ENCODE measurements at regions not wholly inside any gene's neighbourhood (a gene's known extent, or its start where the extent isn't known, plus 50 kb on each side); places are given as distances from the start of the nearest gene placed in this dataset.
A peak's percentile ranks its signal among the peaks of the same experiment; 100 is the strongest.

- TF ChIP-seq, protein P1, sequence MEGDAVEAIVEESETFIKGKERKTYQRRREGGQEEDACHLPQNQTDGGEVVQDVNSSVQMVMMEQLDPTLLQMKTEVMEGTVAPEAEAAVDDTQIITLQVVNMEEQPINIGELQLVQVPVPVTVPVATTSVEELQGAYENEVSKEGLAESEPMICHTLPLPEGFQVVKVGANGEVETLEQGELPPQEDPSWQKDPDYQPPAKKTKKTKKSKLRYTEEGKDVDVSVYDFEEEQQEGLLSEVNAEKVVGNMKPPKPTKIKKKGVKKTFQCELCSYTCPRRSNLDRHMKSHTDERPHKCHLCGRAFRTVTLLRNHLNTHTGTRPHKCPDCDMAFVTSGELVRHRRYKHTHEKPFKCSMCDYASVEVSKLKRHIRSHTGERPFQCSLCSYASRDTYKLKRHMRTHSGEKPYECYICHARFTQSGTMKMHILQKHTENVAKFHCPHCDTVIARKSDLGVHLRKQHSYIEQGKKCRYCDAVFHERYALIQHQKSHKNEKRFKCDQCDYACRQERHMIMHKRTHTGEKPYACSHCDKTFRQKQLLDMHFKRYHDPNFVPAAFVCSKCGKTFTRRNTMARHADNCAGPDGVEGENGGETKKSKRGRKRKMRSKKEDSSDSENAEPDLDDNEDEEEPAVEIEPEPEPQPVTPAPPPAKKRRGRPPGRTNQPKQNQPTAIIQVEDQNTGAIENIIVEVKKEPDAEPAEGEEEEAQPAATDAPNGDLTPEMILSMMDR (IDR thresholded peaks at IDR 0.05; ENCODE audit: insufficient read depth, low read depth, low read length, missing control alignments), result no peak
- no peak for DNase-seq (ENCODE audit: low read depth)
- H3K4me3 ChIP-seq (ENCODE audit: low read depth, low read length), result no peak overlapping the region
Measured at GRCh38 chr2:74755386-74755785, 78.5 kb upstream of the HK2 start.

- peak; percentile 27 for DNase-seq (ENCODE audit: low read depth)
- H3K4me3 ChIP-seq (ENCODE audit: low read depth, low read length), result no peak overlapping the region
- TF ChIP-seq, protein P1 (IDR thresholded peaks at IDR 0.05; ENCODE audit: insufficient read depth, low read depth, low read length, missing control alignments), result no peak
Measured at GRCh38 chr2:74756356-74756890, 77.5 kb upstream of the HK2 start.

- no peak for DNase-seq (ENCODE audit: low read depth)
- no peak overlapping the region for H3K4me3 ChIP-seq (ENCODE audit: low read depth, low read length)
- TF ChIP-seq, protein P1 (IDR thresholded peaks at IDR 0.05; ENCODE audit: insufficient read depth, low read depth, low read length, missing control alignments), result no peak
Measured at GRCh38 chr2:74759986-74760385, 73.9 kb upstream of the HK2 start.

GRCh38 chr2:74760875-74761630, 72.9 kb upstream of the HK2 start:
- TF ChIP-seq, protein P1 (IDR thresholded peaks at IDR 0.05; ENCODE audit: insufficient read depth, low read depth, low read length, missing control alignments), result no peak
- no peak for DNase-seq (ENCODE audit: low read depth)
- no peak overlapping the region for H3K4me3 ChIP-seq (ENCODE audit: low read depth, low read length)

DNA sequence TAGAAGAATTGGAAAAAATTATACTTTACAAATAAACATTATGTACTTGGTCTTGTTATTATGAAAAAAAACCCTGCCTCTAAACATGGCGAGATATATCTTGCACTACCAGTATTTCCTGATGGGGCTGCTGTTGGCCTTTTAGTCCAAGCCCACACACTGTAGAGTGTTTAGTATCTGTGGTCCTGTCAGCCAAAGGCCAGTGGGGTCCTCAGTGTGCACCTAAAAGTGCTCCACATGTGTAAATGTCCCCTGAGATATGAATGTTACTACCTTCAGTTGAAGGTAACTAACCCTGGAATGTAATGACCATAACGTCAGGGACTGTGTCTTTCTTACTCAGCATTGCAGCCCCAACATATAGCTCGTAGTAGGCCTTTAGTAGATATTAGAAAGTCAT, 71.1 kb upstream of the HK2 start:
- peak; percentile 17 for DNase-seq (ENCODE audit: low read depth)
- TF ChIP-seq, protein P1 (IDR thresholded peaks at IDR 0.05; ENCODE audit: insufficient read depth, low read depth, low read length, missing control alignments), result peak; percentile 1
- H3K4me3 ChIP-seq (ENCODE audit: low read depth, low read length), result no peak overlapping the region

DNA sequence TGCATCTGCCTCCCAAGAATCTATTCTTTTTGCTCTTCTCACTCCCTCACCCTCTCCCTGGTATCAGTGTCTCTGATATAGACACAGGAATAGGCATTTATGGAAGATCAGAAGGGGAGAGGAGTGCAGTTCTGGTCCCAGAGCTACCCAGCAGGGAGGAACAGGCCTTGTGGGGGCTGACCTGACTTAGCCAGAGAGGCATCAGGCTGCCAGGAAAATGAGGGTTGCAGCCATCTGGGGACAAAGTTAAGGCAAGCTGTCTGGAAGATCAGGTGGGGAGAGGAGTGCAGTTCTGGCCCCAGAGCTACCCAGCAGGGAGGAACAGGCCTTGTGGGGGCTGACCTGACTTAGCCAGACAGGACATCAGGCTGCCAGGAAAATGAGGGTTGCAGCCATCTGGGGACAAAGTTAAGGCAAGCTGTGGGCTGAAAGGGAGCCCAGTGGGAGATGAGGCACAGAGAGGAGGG, 69.9 kb upstream of the HK2 start:
- no peak for DNase-seq (ENCODE audit: low read depth)
- no peak overlapping the region for H3K4me3 ChIP-seq (ENCODE audit: low read depth, low read length)
- TF ChIP-seq, protein P1 (IDR thresholded peaks at IDR 0.05; ENCODE audit: insufficient read depth, low read depth, low read length, missing control alignments), result no peak
